Fibroblast of gingiva (primary cell): ENCODE measurements at regions not wholly inside any gene's neighbourhood (a gene's known extent, or its start where the extent isn't known, plus 50 kb on each side); places are given as distances from the start of the nearest gene placed in this dataset.

Experiments used
- DNase-seq: peaks from one replicate; pipeline ENCODE4 v3.0.0-alpha.2; 2011; ENCODE audit warnings: low read depth

- DNase-seq: no peak
These were observed 143.8 kb upstream of the NCAM1 start for GRCh38 chr11:112817376-112817775.

- no peak for DNase-seq
These were observed 138.5 kb upstream of the NCAM1 start for GRCh38 chr11:112822478-112823274.

GRCh38 chr11:112826026-112826425 lies 135.2 kb upstream of the NCAM1 start:
- DNase-seq: no peak

GRCh38 chr11:112826788-112827187 lies 134.4 kb upstream of the NCAM1 start:
- DNase-seq: no peak

GRCh38 chr11:112828421-112828820 lies 132.8 kb upstream of the NCAM1 start:
- DNase-seq: no peak

- no peak for DNase-seq
These were observed 131.1 kb upstream of the NCAM1 start for GRCh38 chr11:112829971-112830654.

GRCh38 chr11:112831041-112831440 lies 130.2 kb upstream of the NCAM1 start:
- DNase-seq: no peak

- no peak for DNase-seq
These were observed 129.1 kb upstream of the NCAM1 start for GRCh38 chr11:112831969-112832766.

GRCh38 chr11:112834277-112834755 lies 126.9 kb upstream of the NCAM1 start:
- no peak for DNase-seq

- no peak for DNase-seq
These were observed 125.5 kb upstream of the NCAM1 start for GRCh38 chr11:112835591-112836255.

GRCh38 chr11:112836256-112836602 lies 125.0 kb upstream of the NCAM1 start:
- DNase-seq: no peak

- DNase-seq: no peak
These were observed 123.9 kb upstream of the NCAM1 start for GRCh38 chr11:112837162-112837826.

GRCh38 chr11:112839051-112839450 lies 122.2 kb upstream of the NCAM1 start:
- no peak for DNase-seq

- no peak for DNase-seq
These were observed 119.5 kb upstream of the NCAM1 start for GRCh38 chr11:112841729-112842128.

- DNase-seq: no peak
These were observed 119.1 kb upstream of the NCAM1 start for GRCh38 chr11:112842151-112842550.

GRCh38 chr11:112844517-112844916 lies 116.7 kb upstream of the NCAM1 start:
- DNase-seq: no peak

GRCh38 chr11:112847568-112847967 lies 113.7 kb upstream of the NCAM1 start:
- DNase-seq: no peak

- no peak for DNase-seq
These were observed 108.9 kb upstream of the NCAM1 start for GRCh38 chr11:112852143-112852866.

GRCh38 chr11:112856133-112856532 lies 105.1 kb upstream of the NCAM1 start:
- no peak for DNase-seq

GRCh38 chr11:112856591-112856990 lies 104.6 kb upstream of the NCAM1 start:
- no peak for DNase-seq
